Stimulated activated CD8-positive, alpha-beta memory T cell treated with anti-CD3 and anti-CD28 coated beads, Interleukin-4, amount 100 ng/mL, for 24 hours (primary cell): ENCODE measurements at regions not wholly inside any gene's neighbourhood (a gene's known extent, or its start where the extent isn't known, plus 50 kb on each side); places are given as distances from the start of the nearest gene placed in this dataset.

Experiments used
- DNase-seq: peaks from one replicate; pipeline ENCODE4 v3.0.0-alpha.2; 2020; ENCODE audit warnings: low read depth

DNA sequence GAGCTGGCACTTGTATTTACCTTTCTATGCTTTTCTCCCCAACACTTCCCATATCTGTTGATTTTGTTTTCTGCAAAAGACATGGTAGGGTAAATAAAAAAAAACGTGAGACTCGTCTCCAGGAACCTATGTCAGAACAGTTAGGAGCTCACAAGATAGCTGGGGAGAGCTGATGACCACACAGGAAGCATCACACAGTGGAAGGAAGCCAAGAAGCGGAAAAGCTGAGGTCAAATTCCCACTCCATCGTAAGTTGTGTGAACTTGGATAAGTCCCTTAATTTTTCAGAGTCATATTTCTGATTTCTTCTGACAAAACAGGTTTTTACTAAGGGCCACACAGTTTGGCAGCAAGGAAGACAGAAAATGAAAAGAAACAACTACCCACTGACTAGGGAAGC, 199.6 kb downstream of the KLF5 start:
- no peak for DNase-seq

DNA sequence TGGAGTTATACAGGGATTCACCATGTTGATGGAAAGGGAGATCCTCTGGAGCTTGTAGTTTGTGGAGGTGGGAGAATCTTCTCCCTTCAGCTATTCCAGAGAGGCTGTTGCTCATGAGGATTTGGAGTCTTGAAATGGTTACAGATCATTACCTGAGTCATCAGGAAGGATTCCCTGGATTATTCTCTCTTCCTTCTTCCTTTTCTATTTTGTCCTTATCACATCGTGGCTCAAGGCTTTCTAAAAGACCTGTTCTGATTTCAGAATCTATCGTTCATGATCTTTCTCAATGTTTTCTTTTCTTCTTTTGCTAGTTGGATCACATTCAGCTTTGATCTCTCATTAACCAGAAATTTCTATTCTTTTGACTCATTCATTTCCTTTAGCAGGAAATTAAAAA, 196.0 kb downstream of the KLF5 start:
- DNase-seq: no peak

DNA sequence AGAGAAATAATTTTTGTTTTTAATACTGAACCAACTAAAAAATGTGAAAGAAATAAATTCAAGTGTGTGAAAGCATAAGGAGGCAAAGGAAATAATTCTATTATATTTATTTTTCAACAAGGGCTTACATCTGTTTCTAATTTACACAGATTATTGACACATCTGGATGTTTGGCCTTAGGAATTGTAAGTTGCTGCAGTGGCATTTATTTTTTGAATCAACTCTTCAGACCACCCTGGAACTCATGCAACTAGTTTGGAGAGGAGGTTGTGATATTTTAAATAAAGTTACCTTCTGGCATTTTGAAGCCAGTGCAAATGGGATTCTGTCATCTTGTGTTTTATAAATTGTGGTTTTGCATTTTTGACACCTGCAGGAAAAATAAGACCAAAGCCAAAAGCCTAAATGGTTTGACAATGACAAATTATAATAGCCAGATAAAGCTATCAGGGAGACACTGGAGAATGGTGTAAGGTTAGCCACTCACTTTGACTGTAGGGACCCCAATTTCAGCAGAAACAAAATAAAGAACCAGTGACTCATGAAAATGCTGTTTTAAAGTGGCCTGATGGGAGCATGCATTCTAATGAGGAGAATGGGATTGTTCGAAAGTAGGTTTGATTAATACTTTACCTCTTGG, 192.9 kb downstream of the KLF5 start:
- no peak for DNase-seq

DNA sequence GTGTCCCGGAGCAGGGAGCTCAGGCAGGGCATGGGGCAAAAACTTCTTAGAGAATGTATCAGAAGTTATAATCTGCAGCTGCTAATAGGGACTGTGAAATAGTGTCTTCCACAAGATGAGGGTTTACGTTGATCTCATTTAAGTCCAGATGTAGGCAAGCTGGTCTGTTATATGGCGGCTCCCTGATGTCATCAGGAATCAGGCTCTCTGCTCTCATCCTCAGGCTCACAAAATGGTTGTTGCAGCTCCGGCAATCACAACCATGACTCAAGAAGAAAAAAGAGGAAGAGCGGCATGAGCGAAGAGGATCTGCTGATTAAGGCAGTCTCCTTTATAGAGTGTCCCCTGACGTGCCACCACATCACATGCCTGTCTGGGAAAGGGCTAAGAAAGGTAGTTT, 191.3 kb downstream of the KLF5 start:
- no peak for DNase-seq

DNA sequence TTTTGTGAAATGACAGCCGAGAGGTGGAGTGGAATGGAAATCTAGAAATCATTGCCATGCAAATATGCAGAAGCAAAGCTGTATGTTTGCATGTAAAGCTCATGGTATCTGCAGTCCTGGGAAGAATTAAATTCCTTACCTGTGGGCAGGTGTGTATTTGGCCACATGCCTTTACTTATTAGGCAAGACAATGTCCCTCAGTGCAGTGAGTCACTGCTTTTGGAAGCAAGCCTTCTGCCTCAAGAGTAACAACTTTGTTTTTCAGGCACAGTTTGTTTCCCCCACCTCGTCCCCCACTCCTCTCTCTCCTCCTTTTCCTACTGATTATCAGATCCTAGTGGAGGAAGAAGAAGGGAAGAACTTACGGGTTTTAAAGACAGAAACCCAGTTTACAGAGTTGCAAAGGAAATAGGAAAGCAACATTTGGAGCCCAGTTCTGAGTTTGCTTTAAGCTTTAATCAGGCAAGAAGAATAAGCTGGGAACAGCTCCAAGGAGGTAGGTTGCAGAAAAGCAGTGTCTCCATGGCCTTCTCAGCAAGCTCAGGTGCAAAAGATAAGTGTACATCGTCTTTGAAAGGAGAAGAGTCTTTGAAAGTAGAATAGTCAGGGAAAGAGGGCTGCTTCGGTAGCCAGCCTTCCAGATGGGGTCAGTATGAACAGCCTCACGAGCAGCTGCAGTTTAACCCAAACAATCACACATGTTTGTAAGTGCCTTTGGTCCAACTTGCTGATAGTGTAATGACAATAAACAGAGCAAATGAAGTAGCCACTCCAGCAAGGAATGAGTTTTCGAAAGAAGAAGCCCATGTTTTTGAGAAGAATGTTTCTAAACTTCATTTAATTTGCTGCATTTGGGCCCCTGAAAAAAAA, 190.1 kb downstream of the KLF5 start:
- no peak for DNase-seq

DNA sequence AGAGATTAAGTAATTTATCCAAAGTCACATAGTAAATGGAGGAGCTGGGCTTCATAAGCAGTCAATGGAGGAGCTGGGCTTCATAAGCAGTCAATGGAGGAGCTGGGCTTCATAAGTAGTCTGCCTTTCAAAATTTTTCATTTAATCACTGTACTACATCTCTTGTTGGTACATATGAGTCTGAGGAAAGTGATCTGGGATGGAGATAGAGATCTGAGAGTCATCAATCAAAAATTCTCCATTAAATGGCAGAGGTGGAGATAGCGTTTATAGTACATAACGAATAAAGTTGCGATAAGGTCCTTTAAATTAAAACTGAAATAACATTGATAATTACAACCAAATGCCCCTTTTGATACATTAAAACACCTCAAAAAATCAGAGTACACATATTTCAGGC, 189.3 kb downstream of the KLF5 start:
- no peak for DNase-seq

DNA sequence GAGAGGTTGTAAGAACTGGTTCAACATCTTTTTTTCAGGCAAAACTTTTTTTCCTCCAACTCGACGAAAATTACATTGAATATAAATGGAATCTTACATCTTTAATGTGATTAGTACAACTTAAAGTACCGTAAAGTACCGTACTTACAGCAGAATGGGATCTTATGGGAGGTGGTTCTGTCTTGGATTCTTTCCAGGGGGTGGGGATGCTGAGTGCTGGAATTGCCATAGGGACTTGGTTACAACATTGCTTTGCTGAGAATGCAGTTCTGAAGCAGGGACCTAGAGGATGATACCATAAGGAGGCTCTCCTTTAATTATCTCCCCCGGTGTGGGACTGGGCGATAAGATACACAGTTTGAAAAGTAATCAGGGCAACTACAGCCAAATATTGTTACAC, 186.4 kb downstream of the KLF5 start:
- no peak for DNase-seq

DNA sequence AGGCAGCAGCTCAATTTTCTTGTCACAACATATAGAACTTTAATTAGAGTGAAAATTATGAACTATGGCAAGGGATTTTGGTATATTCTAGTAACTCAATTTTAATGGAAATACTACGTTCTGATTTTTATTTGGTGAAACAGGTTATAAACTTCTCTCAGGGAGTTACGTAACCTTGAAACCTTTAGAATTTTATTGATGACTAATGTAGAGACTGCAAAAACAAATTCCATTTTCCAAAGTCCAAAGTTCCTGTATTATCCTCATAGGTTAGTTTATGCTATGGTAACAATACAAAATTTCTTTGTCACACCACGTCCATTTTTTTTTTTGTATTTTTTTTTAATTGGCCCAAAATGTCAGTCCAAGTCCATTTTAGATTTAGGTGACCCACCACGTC, 185.7 kb downstream of the KLF5 start:
- DNase-seq: no peak

DNA sequence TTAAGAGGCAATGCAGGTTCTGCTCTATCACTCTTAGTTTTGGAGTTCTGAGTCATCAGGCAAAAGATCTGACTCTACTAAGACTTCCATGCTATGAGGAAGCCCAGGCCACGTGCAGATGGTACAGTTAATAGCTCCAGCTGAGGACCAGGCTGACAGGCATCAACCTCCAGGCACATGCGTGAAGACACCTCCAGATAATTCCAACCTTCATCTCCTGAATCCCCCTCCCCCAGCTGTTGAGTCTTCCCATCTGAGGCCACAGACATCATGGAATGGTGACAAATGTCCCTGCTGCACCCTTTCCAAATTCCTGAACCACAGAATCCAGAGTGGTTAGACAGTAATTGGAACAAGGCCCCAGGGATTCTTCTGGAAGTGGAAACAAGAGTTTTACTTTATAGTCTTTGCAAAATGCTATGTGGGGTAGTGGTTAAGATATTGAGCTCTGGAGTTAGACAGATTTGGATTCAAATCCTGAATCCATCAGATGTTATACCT, 183.8 kb downstream of the KLF5 start:
- no peak for DNase-seq

DNA sequence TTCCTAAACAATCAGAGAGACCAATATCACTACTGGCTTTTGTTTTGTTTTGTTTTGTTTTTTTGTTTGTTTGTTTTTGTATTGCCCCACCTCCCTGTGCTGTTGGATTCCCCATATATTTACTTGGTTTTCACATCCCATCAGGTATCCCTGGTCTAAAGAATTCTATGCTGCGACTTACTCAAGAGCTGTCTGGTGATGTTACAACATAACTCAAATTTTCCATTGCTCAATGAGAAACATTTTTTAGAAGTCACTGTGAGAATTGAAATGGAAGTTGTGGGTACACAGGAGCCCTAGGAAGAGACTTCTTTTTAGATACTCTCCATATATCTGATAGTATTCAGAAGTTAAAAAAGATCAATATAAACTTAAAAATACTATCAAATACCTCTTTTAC, 181.4 kb downstream of the KLF5 start:
- no peak for DNase-seq

DNA sequence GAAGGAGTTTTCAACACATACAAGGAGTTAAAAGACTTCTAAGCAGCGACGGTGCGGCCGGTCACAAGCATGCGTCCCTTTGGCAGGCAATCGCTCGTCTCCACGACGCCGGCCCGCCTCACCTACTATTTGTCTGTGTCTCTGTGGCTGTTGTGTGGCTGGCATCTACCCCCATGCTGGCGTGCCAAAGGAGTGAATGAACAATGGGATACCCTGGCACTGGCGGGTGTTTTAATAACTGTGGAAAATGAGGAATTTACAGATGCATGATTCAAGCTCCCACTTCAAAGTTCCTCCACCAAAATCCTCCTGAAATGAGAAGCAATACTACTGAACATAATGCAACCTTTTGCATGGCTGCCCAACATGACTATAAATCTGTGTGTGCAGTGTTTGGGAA, 176.6 kb downstream of the KLF5 start:
- DNase-seq: no peak

DNA sequence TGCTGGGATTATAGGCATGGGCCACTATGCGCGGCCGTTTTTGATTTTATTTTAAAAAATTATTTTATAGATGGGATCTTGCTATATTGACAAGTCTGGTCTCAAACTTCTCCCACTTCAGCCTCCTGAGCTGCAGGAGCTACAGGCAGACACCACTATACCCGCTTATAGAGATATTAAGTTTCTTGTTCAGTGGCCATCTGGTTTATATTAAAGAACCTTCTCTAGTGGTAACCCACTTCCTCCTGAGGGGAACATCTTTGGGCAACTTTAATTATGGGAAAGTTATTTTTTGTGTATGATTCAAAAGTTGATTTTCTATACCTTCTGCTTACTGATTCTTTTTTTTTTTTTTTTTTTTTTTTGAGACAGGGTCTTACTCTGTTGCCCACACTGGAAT, 172.7 kb downstream of the KLF5 start:
- no peak for DNase-seq

DNA sequence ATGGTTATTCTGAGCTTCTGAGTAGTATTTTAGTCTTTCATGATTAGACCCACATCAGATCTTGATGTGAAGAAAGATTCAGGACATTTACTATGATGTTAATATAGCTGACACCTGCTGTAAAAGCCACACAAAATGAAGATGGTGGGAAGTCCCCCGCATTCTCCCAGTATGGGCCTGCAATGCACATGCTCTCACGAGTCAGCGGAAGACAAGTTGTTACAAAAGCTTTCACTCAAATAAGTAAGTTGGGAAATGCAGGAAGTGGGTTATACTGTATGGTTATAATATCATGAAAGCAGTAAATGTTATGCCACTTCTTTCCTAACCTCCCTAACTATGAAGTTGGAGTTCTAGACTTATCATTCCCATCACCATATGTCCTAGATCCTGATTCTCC, 171.9 kb downstream of the KLF5 start:
- no peak for DNase-seq

DNA sequence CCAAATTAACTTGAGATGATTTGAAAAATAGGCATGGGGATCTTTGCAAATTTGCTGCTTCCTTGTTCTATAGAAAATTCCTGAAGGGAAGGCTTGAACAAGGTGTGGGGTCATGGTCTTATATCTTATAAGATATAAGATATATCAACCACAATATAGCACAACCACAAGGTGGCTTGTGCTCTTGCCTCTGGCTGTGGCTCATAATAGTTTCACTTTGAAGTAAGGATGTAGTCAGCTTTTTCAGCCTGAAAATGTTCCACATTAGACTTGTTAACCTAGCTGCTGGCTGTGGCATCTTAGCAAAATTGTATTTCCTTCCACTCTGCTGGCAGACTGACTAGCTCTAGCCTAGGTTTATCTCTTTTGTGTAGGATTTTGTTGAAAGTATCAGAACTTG, 169.7 kb downstream of the KLF5 start:
- no peak for DNase-seq

DNA sequence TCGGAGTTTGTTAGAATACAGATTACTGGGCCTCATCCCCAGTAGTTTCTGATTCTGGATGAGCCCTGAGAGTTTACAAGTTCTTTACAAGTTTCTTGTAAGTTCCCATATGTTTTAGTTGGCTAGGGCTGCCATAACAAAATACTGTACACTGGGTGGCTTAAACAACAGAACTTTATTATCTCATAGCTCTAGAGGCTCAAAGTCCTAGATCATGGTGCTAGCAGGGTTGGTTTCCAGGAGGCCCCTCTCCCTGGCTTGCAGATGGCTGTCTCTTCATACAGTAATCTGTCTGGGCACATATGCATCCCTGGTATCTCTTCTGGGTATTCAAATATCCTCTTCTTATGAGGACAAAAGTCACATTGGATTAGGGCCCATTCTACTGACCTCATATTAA, 167.2 kb downstream of the KLF5 start:
- no peak for DNase-seq

DNA sequence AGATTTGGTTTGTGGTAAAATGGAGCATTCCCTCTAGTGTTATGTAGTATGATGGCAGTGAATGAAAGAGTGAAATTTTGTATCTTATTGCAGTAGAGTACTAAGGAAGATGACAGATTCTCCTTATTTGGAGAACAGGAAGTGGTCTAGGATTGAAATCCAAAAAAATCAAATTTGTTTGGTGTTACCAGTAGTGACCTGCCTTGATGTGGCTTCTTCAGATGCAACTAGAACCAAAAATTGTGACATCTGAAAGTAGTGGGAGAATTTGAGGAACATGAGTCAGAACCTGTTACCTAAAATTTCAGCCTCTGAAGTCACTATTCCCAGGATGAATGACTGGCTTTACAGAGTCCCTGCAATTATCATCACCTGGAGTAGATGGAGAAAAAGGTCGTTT, 165.9 kb downstream of the KLF5 start:
- DNase-seq: no peak

DNA sequence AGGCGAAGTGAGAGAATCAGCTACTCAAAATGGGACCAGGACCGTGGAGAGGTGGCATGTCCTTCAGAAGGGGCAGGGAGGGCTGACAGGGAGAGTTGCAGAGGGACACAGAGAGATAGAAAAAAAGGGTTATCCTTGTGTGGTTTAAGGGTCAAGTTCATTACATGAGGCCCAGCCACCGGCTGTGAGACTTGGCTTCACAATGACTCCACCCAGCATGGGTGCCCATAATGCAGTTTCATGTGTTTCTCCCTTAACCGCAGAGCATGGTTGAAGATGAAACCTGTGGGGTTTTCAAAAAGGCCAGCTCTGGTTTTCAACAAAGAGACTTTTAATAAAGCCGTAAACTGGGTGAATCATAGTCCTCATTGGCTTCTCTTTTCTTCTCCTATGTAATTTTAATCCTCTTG, 164.6 kb downstream of the KLF5 start:
- DNase-seq: no peak

DNA sequence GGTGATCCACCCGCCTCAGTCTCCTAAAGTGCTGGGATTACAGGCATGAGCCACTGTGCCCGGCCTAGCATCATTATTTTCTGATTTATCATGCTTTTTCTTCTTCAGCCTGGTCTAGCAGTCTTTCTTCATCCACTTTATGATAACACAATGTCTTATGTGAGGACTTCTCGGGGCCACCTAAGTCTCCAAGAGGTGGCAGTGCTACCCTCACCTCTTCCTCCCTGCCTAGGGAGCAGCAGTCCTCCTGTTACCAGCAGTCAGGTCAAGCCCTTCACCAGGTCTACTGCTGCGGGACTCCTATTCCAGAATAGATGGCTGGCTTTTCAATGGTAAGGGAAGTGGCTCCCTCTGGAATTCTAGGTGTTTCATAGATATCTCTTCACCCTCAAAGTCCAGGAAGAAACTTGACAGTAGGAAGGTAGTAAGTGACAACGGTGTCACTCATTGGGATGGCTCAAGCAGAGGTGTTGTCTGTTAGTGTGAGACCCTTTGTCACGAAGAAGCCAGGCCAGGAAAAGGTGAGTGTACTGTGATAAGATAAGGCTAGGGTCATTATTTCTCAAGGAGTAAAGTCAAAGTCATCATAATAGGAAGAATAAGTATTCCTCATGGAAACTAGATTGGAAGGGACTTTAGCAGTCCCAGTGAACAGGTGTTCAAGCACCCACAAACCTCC, 164.0 kb downstream of the KLF5 start:
- no peak for DNase-seq

DNA sequence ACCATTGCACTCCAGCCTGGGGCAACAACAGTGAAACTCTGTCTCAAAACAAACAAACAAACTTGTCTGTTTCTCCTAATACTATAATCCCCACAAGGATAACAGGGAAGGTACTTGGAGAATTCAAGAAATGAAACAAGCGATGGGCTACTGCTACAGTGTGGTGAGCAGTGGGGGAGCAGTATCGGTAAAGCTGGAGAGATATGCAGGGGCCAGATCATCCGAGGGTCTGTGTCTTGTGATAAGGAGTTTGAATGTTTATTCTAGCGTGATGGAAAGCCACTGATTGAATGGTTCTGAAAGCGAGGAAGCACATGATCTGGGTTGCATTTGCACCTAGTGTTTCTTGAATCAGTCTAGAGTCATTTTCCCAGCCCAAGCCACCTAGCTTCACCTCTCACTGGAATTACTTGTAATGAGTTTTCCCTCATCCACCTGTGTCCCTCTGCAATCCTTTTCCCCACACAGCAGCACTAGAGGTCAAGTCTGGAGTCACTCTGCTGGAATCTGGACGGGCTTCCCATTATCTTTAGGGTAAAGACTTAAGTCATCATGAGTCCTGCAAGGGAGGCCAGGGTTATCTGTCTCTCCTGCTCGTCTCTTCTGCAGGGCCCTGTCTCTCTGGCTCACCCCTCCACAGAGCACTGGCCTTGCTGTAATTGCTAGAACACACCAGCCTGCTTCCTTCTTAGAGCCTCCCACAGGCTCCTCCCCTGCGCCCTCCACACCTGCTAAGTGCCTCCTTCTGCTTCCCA, 162.3 kb downstream of the KLF5 start:
- no peak for DNase-seq

DNA sequence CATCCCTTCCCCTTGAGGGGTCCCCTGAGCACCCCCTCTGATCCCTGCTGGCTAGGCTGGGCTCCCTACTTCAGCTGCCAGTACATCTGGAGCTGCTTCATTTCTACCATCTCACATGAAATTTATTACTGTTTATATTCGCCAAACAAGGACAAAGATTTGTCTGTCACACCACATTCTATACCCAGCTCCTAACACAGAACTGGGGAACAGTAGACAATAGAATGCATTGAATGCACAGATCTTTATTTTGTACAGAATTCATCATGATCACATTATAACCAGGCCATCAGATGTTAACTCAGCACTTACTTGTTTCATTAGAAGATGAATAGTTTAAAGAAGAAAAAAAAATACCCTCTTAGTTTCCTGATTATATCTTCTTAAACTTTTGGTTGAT, 159.4 kb downstream of the KLF5 start:
- DNase-seq: no peak

DNA sequence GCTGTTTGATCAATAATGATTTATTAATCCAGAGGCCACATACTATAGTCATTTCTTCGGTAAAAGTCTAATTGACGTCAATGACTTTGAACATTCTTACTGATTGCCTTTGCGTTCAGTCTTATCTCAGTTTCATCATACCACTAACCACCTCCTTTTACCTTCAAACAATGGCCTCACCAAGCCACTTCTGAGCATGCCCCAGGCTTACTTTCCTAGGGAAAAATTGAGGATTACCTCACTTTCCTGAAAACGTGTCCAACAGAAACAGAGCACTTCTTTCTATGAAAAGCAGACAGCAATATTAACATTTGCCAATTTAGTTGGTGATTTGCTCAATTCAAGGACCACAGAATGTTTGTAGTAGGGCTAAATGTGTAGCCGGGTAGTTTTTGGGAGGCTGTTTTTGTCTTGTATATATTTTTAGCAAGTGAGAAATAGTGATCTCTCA, 157.6 kb downstream of the KLF5 start:
- DNase-seq: no peak

DNA sequence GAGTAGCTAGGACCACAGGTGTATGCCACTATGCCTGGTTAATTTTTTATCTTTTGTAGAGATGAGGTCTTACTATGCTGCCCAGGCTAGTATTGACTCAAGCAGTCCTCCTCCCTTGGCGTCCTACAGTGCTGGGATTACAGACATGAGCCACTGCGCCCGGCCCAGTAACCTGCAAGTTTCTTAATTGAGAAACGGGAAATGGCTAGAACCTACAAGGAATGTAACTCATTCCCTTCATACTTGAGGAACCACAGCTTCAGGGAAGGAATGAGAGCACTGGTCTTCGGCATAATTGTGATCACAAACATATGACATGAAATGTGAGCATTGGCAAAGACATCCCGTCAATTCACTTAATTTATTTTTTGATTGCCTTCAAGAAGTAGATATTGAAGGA, 157.0 kb downstream of the KLF5 start:
- DNase-seq: no peak
